ENCODE measurements at regions not wholly inside any gene's neighbourhood (a gene's known extent, or its start where the extent isn't known, plus 50 kb on each side); places are given as distances from the start of the nearest gene placed in this dataset.
A peak's percentile ranks its signal among the peaks of the same experiment; 100 is the strongest.

DNA sequence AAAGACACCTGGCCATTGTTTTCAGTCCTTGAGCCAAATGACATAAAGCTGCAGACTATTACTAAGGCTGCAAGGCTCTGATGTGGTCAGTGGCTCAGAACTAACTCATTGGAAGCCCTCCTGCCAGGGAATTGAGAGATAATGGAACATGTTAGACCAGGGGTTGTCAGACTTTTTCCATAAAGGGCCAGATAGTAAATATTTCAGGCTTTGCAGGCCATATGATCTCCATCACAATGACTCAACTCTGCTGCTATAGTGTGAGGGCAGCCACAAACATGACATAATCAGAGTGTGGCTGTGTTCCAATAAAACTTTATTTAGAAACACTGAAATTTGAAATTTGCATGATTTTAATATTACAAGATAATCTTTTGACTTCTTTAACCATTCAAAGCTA is 140.3 kb downstream of the TMEM30B start:
- H3K4me3 ChIP-seq (ENCODE audit: low read length): no peak overlapping the region
- H3K9me3 ChIP-seq (ENCODE audit: control insufficient read depth, low read length): peaks cover 76% of the 10 kb centered on the region
- Mint-ChIP-seq H3K9me3 (peaks cover 93% of the 10 kb centered on the region), H3K27me3 (ENCODE audit: insufficient read depth) (no peaks in the 10 kb centered on the region), H3K27ac (no peak overlapping the region), H3K4me3 (no peak overlapping the region), H3K36me3 (ENCODE audit: low read depth) (peaks cover 27% of the 10 kb centered on the region), H3K4me1 (no peaks in the 10 kb centered on the region)
- H3K9ac ChIP-seq (ENCODE audit: extremely low read depth, low read length, poor library complexity, severe bottlenecking): no peak overlapping the region
- DNase-seq: no peak
- no peaks in the 10 kb centered on the region for H3K27me3 ChIP-seq (ENCODE audit: control insufficient read depth, insufficient read depth, low read length, poor library complexity, severe bottlenecking)
- H3K27ac ChIP-seq (ENCODE audit: low read depth, low read length): no peak overlapping the region
- no peaks in the 10 kb centered on the region for H3K4me1 ChIP-seq (ENCODE audit: control insufficient read depth, insufficient read depth, low read length)
- no peaks in the 10 kb centered on the region for H3K36me3 ChIP-seq (ENCODE audit: control insufficient read depth, insufficient read depth, low read length)
- TF ChIP-seq, protein P1, sequence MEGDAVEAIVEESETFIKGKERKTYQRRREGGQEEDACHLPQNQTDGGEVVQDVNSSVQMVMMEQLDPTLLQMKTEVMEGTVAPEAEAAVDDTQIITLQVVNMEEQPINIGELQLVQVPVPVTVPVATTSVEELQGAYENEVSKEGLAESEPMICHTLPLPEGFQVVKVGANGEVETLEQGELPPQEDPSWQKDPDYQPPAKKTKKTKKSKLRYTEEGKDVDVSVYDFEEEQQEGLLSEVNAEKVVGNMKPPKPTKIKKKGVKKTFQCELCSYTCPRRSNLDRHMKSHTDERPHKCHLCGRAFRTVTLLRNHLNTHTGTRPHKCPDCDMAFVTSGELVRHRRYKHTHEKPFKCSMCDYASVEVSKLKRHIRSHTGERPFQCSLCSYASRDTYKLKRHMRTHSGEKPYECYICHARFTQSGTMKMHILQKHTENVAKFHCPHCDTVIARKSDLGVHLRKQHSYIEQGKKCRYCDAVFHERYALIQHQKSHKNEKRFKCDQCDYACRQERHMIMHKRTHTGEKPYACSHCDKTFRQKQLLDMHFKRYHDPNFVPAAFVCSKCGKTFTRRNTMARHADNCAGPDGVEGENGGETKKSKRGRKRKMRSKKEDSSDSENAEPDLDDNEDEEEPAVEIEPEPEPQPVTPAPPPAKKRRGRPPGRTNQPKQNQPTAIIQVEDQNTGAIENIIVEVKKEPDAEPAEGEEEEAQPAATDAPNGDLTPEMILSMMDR (conservative IDR thresholded peaks at IDR 0.05): no peak

DNA sequence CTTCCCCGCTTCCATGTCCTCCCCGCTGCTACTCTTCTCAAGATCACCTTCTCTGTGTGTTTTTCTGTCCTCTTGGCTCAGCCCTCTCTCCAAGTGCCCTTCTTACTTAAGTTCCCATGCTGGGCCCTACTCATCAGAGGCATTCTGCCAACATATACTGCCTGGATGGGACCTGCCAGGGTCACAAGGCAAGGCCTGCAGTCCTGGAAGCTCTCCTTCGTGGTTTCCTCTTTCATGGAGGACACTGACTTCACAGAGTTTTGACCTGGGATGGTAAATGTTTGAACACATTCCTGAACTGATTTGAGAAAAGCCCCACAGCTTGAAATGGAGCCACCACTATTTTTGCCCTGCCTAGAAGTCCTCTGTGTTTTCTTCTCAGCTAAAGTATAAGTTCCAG is 140.9 kb downstream of the TMEM30B start:
- Mint-ChIP-seq H3K9me3 (peaks cover 96% of the 10 kb centered on the region), H3K4me3 (no peak overlapping the region), H3K27ac (no peak overlapping the region), H3K36me3 (ENCODE audit: low read depth) (peaks cover 26% of the 10 kb centered on the region), H3K27me3 (ENCODE audit: insufficient read depth) (no peaks in the 10 kb centered on the region), H3K4me1 (no peaks in the 10 kb centered on the region)
- WGBS, 2 experiments (ENCODE audit: insufficient coverage in 1 of 2, insufficient read length in 1 of 2): 80 to 95% methylated on average over 3 of the region's 3 CpGs
- H3K4me3 ChIP-seq (ENCODE audit: low read length): no peak overlapping the region
- H3K9ac ChIP-seq (ENCODE audit: extremely low read depth, low read length, poor library complexity, severe bottlenecking): no peak overlapping the region
- no peak for DNase-seq
- peaks cover 75% of the 10 kb centered on the region for H3K9me3 ChIP-seq (ENCODE audit: control insufficient read depth, low read length)
- no peak overlapping the region for H3K27ac ChIP-seq (ENCODE audit: low read depth, low read length)
- no peaks in the 10 kb centered on the region for H3K27me3 ChIP-seq (ENCODE audit: control insufficient read depth, insufficient read depth, low read length, poor library complexity, severe bottlenecking)
- H3K36me3 ChIP-seq (ENCODE audit: control insufficient read depth, insufficient read depth, low read length): no peaks in the 10 kb centered on the region
- H3K4me1 ChIP-seq (ENCODE audit: control insufficient read depth, insufficient read depth, low read length): no peaks in the 10 kb centered on the region
- TF ChIP-seq, protein P1 (conservative IDR thresholded peaks at IDR 0.05): no peak

DNA sequence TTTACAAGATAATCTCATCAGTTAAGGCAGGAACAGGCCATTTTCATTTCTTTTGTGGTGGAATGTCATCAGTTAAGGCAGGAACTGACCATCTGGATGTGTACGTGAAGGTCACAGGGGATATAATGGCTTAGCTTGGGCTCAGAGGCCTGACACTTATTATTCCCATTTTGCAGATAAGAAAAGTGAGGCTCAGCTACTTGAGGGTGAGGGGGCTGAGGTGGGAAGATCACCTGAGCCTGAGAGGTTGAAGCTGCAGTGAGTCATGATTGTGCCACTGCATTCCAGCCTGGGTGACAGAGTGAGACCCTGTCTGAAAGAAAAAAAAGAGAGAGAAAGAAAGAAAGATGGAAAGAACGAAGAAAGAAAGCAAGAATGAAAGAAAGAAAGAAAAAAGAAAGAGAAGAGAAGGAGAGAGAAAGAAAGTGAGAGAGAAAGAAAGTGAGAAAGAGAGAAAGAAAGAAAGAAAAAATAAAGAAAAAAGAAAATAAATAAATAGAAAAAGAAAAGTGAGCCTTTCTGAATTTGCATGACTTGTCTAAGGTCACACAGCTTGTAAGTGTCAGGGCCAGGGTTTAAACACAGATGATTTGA is 142.0 kb downstream of the TMEM30B start:
- Mint-ChIP-seq H3K36me3 (ENCODE audit: low read depth) (peaks cover 19% of the 10 kb centered on the region), H3K9me3 (peaks cover 91% of the 10 kb centered on the region), H3K4me1 (peaks cover 6% of the 10 kb centered on the region), H3K27ac (no peak overlapping the region), H3K27me3 (ENCODE audit: insufficient read depth) (no peaks in the 10 kb centered on the region), H3K4me3 (no peak overlapping the region)
- no peaks in the 10 kb centered on the region for H3K36me3 ChIP-seq (ENCODE audit: control insufficient read depth, insufficient read depth, low read length)
- H3K27me3 ChIP-seq (ENCODE audit: control insufficient read depth, insufficient read depth, low read length, poor library complexity, severe bottlenecking): no peaks in the 10 kb centered on the region
- no peak overlapping the region for H3K9ac ChIP-seq (ENCODE audit: extremely low read depth, low read length, poor library complexity, severe bottlenecking)
- no peaks in the 10 kb centered on the region for H3K4me1 ChIP-seq (ENCODE audit: control insufficient read depth, insufficient read depth, low read length)
- H3K9me3 ChIP-seq (ENCODE audit: control insufficient read depth, low read length): peaks cover 63% of the 10 kb centered on the region
- TF ChIP-seq, protein P1 (conservative IDR thresholded peaks at IDR 0.05): no peak
- no peak overlapping the region for H3K27ac ChIP-seq (ENCODE audit: low read depth, low read length)
- peak overlapping the region; percentile 18 for H3K4me3 ChIP-seq (ENCODE audit: low read length)
- no peak for DNase-seq
- 87 to 91% methylated on average over 2 of the region's 2 CpGs for WGBS, 2 experiments (ENCODE audit: insufficient coverage in 1 of 2, insufficient read length in 1 of 2)
